Thoracic aorta (tissue), 2 donors: ENCODE measurements at regions not wholly inside any gene's neighbourhood (a gene's known extent, or its start where the extent isn't known, plus 50 kb on each side); places are given as distances from the start of the nearest gene placed in this dataset.

ENCODE experiments used
- ATAC-seq: fragments of 150-250 bp; one replicate; pipeline ENCODE4 v1.8.0; 2017; ENCODE audit warnings: low read depth; ENCODE audit not compliant: insufficient number of reproducible peaks, low FRiP score
- DNase-seq: peaks from one replicate; pipeline ENCODE4 v3.0.0-alpha.2; 2020; ENCODE audit warnings: low spot score
- H3K27ac ChIP-seq, 2 donors: fragments of 200-600 bp; sonication (generic); 1 replicate in 1 of 2; 2 replicates in 1 of 2; pipeline ENCODE4 v1.5.1; 2016; ENCODE audit warnings: mild to moderate bottlenecking in 2 of 2, moderate library complexity in 2 of 2
- H3K27me3 ChIP-seq: fragments of 200-600 bp; sonication (generic); replicated peaks from 2 replicates; pipeline ENCODE4 v1.6.0; 2016; ENCODE audit warnings: mild to moderate bottlenecking; ENCODE audit not compliant: insufficient read depth
- H3K36me3 ChIP-seq: fragments of 200-600 bp; sonication (generic); one replicate; pipeline ENCODE4 v1.5.1; 2016
- H3K4me1 ChIP-seq, 2 donors: fragments of 200-600 bp; sonication (generic); 1 replicate in 1 of 2; 2 replicates in 1 of 2; pipeline versions ENCODE4 v1.5.1 to v1.6.0; 2016; ENCODE audit warnings: low read depth in 2 of 2, mild to moderate bottlenecking in 1 of 2; ENCODE audit not compliant: control insufficient read depth in 1 of 2
- H3K4me3 ChIP-seq: fragments of 200-600 bp; sonication (generic); 2 replicates; pipeline ENCODE4 v1.5.1; 2016; ENCODE audit warnings: mild to moderate bottlenecking
- H3K9me3 ChIP-seq: fragments of 200-600 bp; sonication (generic); 2 replicates; pipeline ENCODE4 v1.5.1; 2016
- CTCF ChIP-seq: fragments of 200-600 bp; sonication (generic); IDR thresholded peaks from one replicate; pipeline ENCODE4 v1.5.1; 2019; ENCODE audit warnings: antibody characterized with exemption

DNA sequence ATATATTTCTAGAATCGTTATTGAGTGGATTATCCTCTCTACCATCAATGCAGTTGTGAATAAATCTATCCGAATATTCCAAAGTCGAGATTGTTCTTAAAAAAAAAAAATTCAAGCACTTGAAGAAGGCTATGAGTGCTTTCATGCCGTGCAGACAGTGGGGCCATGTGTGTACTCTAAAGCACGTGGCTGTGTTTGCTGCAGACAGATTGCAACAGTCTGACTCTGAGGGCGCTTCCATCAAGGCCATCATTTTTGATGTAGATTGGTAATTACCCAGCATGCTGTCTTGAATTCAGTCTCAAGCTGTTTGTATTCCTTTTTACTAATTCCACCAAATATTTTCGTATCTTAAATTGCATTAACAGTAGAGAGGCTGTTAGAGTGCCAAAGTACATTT is 325.9 kb upstream of the LINC00305 start:
- H3K36me3 ChIP-seq = no peaks in the 10 kb centered on the region
- no peak for TF ChIP-seq CTCF
- ATAC-seq (no peak), DNase-seq (no peak)
- no peak overlapping the region for H3K4me3 ChIP-seq
- no peak overlapping the region for H3K27ac ChIP-seq
- H3K4me1 ChIP-seq = peaks cover 3 to 22% of the 10 kb centered on the region in 2 donors
- H3K27me3 ChIP-seq = no peaks in the 10 kb centered on the region
- no peaks in the 10 kb centered on the region for H3K9me3 ChIP-seq

GRCh38 chr18:64474255-64474654 is 325.4 kb upstream of the LINC00305 start:
- Histone ChIP-seq H3K27me3 (no peaks in the 10 kb centered on the region), H3K27ac (no peak overlapping the region), H3K36me3 (no peaks in the 10 kb centered on the region), H3K9me3 (no peaks in the 10 kb centered on the region), H3K4me3 (no peak overlapping the region), H3K4me1 (peaks cover 3 to 22% of the 10 kb centered on the region in 2 donors)
- DNase-seq (no peak), ATAC-seq (no peak)
- no peak for TF ChIP-seq CTCF

DNA sequence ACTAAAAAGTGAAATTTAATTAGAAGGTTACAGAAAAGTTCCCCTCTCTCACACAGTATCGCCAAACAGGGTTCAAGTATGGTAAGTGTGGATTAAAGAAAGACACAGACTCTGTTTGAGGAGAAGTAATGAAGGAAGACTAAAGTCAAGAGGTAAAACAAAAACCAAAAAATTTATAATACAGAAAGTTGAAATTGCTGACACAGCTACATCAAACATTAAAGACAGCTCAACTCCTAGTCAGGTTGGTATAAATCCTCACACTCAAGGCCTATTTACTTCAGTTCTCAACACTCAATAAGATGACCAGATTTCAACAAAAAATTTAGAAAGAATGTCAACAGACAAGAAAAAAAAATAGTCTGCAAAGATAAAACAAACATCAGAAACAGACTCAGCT is 300.5 kb upstream of the LINC00305 start:
- no peaks in the 10 kb centered on the region for H3K27me3 ChIP-seq
- no peak overlapping the region for H3K27ac ChIP-seq
- no peaks in the 10 kb centered on the region for H3K9me3 ChIP-seq
- ATAC-seq (no peak), DNase-seq (no peak)
- H3K4me1 ChIP-seq = no peaks in the 10 kb centered on the region
- no peaks in the 10 kb centered on the region for H3K36me3 ChIP-seq
- no peak overlapping the region for H3K4me3 ChIP-seq
- TF ChIP-seq CTCF = no peak

DNA sequence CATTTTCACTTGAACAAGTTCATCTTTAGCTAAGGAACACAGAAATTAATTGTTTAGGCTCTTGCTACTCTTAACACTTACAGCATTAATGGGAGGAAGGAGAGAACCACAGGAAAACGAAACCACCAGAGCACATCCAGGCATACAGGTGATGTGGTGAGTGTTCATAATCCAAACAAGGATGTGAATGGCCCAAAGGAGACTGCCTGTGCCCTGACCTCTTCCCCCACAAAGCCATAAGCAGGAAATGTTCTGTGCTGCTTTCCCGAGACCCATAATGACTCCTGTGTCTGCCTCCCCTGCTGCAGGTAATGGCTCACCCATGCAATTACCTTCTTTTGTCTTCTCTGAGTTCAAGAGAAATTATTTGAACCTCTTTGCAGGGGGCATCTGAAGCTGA is 295.9 kb upstream of the LINC00305 start:
- no peaks in the 10 kb centered on the region for H3K27me3 ChIP-seq
- H3K4me1 ChIP-seq = no peaks in the 10 kb centered on the region
- TF ChIP-seq CTCF = no peak
- H3K27ac ChIP-seq = no peak overlapping the region
- no peak for DNase-seq
- H3K4me3 ChIP-seq = no peak overlapping the region
- no peaks in the 10 kb centered on the region for H3K36me3 ChIP-seq
- no peak for ATAC-seq
- H3K9me3 ChIP-seq = no peaks in the 10 kb centered on the region

DNA sequence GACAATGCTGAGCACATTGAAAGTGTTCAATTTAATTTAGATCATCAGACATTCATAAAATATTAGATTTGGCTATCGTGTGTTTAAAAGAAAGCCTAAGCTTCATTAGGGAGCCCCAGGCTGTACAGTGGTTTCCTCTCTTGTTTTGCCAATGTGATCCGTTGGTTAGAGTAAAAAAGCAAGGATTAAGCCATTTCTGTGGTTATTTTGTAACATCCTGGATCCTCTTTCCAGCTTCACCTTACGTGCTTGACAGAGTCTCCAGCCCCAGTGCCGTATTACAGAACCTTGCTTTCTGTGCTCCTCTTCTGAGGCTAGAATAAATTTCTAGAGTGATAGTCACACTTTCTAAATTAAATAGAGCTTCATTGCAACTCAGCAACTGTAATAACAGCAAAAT is 289.3 kb upstream of the LINC00305 start:
- no peaks in the 10 kb centered on the region for H3K4me1 ChIP-seq
- H3K27me3 ChIP-seq = no peaks in the 10 kb centered on the region
- no peak for ATAC-seq
- no peak for TF ChIP-seq CTCF
- H3K36me3 ChIP-seq = no peaks in the 10 kb centered on the region
- peaks cover 1% of the 10 kb centered on the region for H3K9me3 ChIP-seq
- no peak overlapping the region for H3K27ac ChIP-seq
- no peak overlapping the region for H3K4me3 ChIP-seq
- DNase-seq = no peak
